Body of pancreas (tissue), 4 donors: ENCODE measurements at regions not wholly inside any gene's neighbourhood (a gene's known extent, or its start where the extent isn't known, plus 50 kb on each side); places are given as distances from the start of the nearest gene placed in this dataset.

Source experiments
- ATAC-seq: fragments of 150-250 bp; one replicate; pipeline ENCODE4 v1.9.1; 2016
- DNase-seq, 4 donors: peaks; one replicate each; pipeline ENCODE4 v3.0.0-alpha.2; 2019
- H3K27ac ChIP-seq, 4 donors: fragments of 200-600 bp; sonication (generic); 1 replicate in 3 of 4; 2 replicates in 1 of 4; pipeline versions ENCODE4 v1.5.1 to v1.6.1; 2016 to 2019; ENCODE audit warnings: mild to moderate bottlenecking in 1 of 4, mixed read lengths in 1 of 4, moderate library complexity in 1 of 4
- H3K27me3 ChIP-seq, 2 donors: fragments of 200-600 bp; sonication (generic); one replicate each; pipeline ENCODE4 v1.6.0; 2016; ENCODE audit warnings: mild to moderate bottlenecking in 1 of 2
- H3K36me3 ChIP-seq, 2 donors: fragments of 200-600 bp; sonication (generic); replicated peaks in 1 of 2; 2 replicates each; pipeline ENCODE4 v1.5.1; 2016; ENCODE audit warnings: low read depth in 2 of 2; ENCODE audit not compliant: insufficient read depth in 1 of 2
- H3K4me1 ChIP-seq: fragments of 200-600 bp; sonication (generic); one replicate; pipeline ENCODE4 v1.6.0; 2016
- H3K4me3 ChIP-seq, 2 donors: fragments of 200-600 bp; sonication (generic); 1 replicate in 1 of 2; 2 replicates in 1 of 2; pipeline ENCODE4 v1.5.1; 2016 to 2019
- H3K9me3 ChIP-seq, 3 donors: fragments of 200-600 bp; sonication (generic); 1 replicate in 2 of 3; 2 replicates in 1 of 3; pipeline ENCODE4 v1.5.1; 2016
- CTCF ChIP-seq, 7 experiments: fragments of 450-650 bp in 4 of 7; fragments of 200-600 bp in 3 of 7; sonication (generic) in 3 of 7; IDR thresholded peaks; one replicate each; pipeline ENCODE4 v1.5.1; 2016 to 2019; ENCODE audit warnings: antibody characterized with exemption in 7 of 7
- POLR2A ChIP-seq, 3 donors: fragments of 450-650 bp; IDR thresholded peaks; one replicate each; pipeline ENCODE4 v1.6.1; 2016; ENCODE audit warnings: antibody characterized with exemption in 3 of 3, mild to moderate bottlenecking in 2 of 3
- WGBS, 2 donors: methylation state at CpG; one replicate each; pipeline ENCODE4 v1.1.5; 2017; 5-methylcytosine and 5-hydroxymethylcytosine counted together
- intact Hi-C: fragments of 100-400 bp; cut with DNase I; formaldehyde crosslinking; loops from one replicate; pipeline ENCODE4 v1.15.1; 2023

- H3K9me3 ChIP-seq: no peaks in the 10 kb centered on the region
- intact Hi-C loops: no loop called here
These were observed 81.4 kb upstream of the PIK3R1 start for GRCh38 chr5:68134033-68134668.

GRCh38 chr5:68130253-68130652, 85.3 kb upstream of the PIK3R1 start:
- Histone ChIP-seq H3K9me3 (no peaks in the 10 kb centered on the region), H3K4me3 (no peak overlapping the region), H3K27me3 (no peaks in the 10 kb centered on the region), H3K4me1 (no peaks in the 10 kb centered on the region), H3K36me3 (no peaks in the 10 kb centered on the region), H3K27ac (no peak overlapping the region)
- intact Hi-C loops: no loop called here
- WGBS, 2 donors: 54 to 62% methylated on average over 2 of the region's 2 CpGs
- TF ChIP-seq CTCF (IDR thresholded peaks at IDR 0.05) (no peak), POLR2A (IDR thresholded peaks at IDR 0.05) (no peak)
- DNase-seq: no peak
- ATAC-seq: no peak

More at GRCh38 chr5:68134033-68134668, 81.4 kb upstream of the PIK3R1 start:
- Histone ChIP-seq H3K4me3 (no peak overlapping the region), H3K27ac (no peak overlapping the region), H3K4me1 (no peaks in the 10 kb centered on the region), H3K36me3 (no peaks in the 10 kb centered on the region), H3K27me3 (no peaks in the 10 kb centered on the region)
- ATAC-seq (no peak), DNase-seq (peak in 1 of 4 donors; percentile 17)
- 75% methylated on average over 9 to 10 of the region's 10 CpGs for WGBS, 2 donors
- TF ChIP-seq CTCF (IDR thresholded peaks at IDR 0.05): no peak
- no peak for TF ChIP-seq POLR2A (IDR thresholded peaks at IDR 0.05)

- H3K4me1 ChIP-seq: no peaks in the 10 kb centered on the region
- intact Hi-C loops: no loop called here
- no peaks in the 10 kb centered on the region for H3K9me3 ChIP-seq
- H3K36me3 ChIP-seq: no peaks in the 10 kb centered on the region
- H3K4me3 ChIP-seq: no peak overlapping the region
- no peak for TF ChIP-seq CTCF (IDR thresholded peaks at IDR 0.05)
- H3K27me3 ChIP-seq: no peaks in the 10 kb centered on the region
- 81 to 87% methylated on average over 4 of the region's 4 CpGs for WGBS, 2 donors
- DNase-seq (no peak), ATAC-seq (no peak)
- no peak overlapping the region for H3K27ac ChIP-seq
These were observed 86.2 kb upstream of the PIK3R1 start for GRCh38 chr5:68129364-68129763.

- no peak for ATAC-seq
- Histone ChIP-seq H3K4me3 (no peak overlapping the region), H3K9me3 (no peaks in the 10 kb centered on the region), H3K4me1 (no peaks in the 10 kb centered on the region), H3K36me3 (no peaks in the 10 kb centered on the region), H3K27me3 (no peaks in the 10 kb centered on the region), H3K27ac (no peak overlapping the region)
- TF ChIP-seq POLR2A (IDR thresholded peaks at IDR 0.05) (no peak), CTCF (IDR thresholded peaks at IDR 0.05) (no peak)
- intact Hi-C loops: no loop called here
- no peak for DNase-seq
- 82 to 87% methylated on average over 2 of the region's 2 CpGs for WGBS, 2 donors
These were observed 88.7 kb upstream of the PIK3R1 start for GRCh38 chr5:68126886-68127285.
